Astrocyte (in vitro differentiated cells and primary cell): ENCODE measurements at regions not wholly inside any gene's neighbourhood (a gene's known extent, or its start where the extent isn't known, plus 50 kb on each side); places are given as distances from the start of the nearest gene placed in this dataset.

Experiments used
- DNase-seq: peaks from one replicate; pipeline ENCODE4 v3.0.0-alpha.2; 2010; ENCODE audit warnings: low read depth
- FAIRE-seq: peaks from 2 replicates; lab custom pipeline; 2011; peaks lifted over from hg19 to GRCh38; lab: Jason Lieb, UNC
- H2AFZ ChIP-seq: 2 replicates; pipeline ENCODE4 v1.6.0; 2012; ENCODE audit warnings: low read depth, low read length, inconsistent platforms
- H3K27ac ChIP-seq: 2 replicates; pipeline ENCODE4 v1.5.1; 2011; ENCODE audit warnings: low read depth, low read length, inconsistent platforms
- H3K27me3 ChIP-seq: 2 replicates; pipeline ENCODE4 v1.6.0; 2011; ENCODE audit warnings: low read length, inconsistent platforms; ENCODE audit not compliant: insufficient read depth
- H3K36me3 ChIP-seq: 2 replicates; pipeline ENCODE4 v1.5.1; 2011; ENCODE audit warnings: low read length, inconsistent platforms; ENCODE audit not compliant: insufficient read depth
- H3K4me1 ChIP-seq: 2 replicates; pipeline ENCODE4 v1.5.1; 2011; ENCODE audit warnings: low read length, inconsistent platforms; ENCODE audit not compliant: insufficient read depth
- H3K4me2 ChIP-seq: 2 replicates; pipeline ENCODE4 v1.6.0; 2012; ENCODE audit warnings: low read length, inconsistent platforms
- H3K4me3 ChIP-seq: 2 replicates; pipeline ENCODE4 v1.5.1; 2011; ENCODE audit warnings: low read depth, mild to moderate bottlenecking, low read length, inconsistent platforms; ENCODE audit not compliant: insufficient read depth
- H3K79me2 ChIP-seq: 2 replicates; pipeline ENCODE4 v1.6.0; 2012; ENCODE audit warnings: mild to moderate bottlenecking, low read length, inconsistent platforms; ENCODE audit not compliant: insufficient read depth
- H3K9ac ChIP-seq: 2 replicates; pipeline ENCODE4 v1.6.0; 2012; ENCODE audit warnings: mild to moderate bottlenecking, low read length, inconsistent platforms
- H3K9me3 ChIP-seq: 2 replicates; pipeline ENCODE4 v1.5.1; 2012; ENCODE audit warnings: low read depth, mild to moderate bottlenecking, low read length, inconsistent platforms; ENCODE audit not compliant: insufficient read depth
- H4K20me1 ChIP-seq: 2 replicates; pipeline ENCODE4 v1.6.0; 2012; ENCODE audit warnings: low read length, inconsistent platforms; ENCODE audit not compliant: insufficient read depth
- H3K27ac Mint-ChIP-seq: one replicate; pipeline ENCODE4 v1.8.0; 2021; ENCODE audit warnings: mild to moderate bottlenecking, mixed read lengths; ENCODE audit not compliant: unreplicated experiment
- H3K27me3 Mint-ChIP-seq: one replicate; pipeline ENCODE4 v1.8.0; 2021; ENCODE audit warnings: low read depth, mixed read lengths; ENCODE audit not compliant: unreplicated experiment
- H3K36me3 Mint-ChIP-seq: one replicate; pipeline ENCODE4 v1.8.0; 2021; ENCODE audit warnings: low read depth, mixed read lengths; ENCODE audit not compliant: unreplicated experiment
- H3K4me1 Mint-ChIP-seq: one replicate; pipeline ENCODE4 v1.8.0; 2021; ENCODE audit warnings: low read depth, mixed read lengths; ENCODE audit not compliant: unreplicated experiment
- H3K4me3 Mint-ChIP-seq: one replicate; pipeline ENCODE4 v1.8.0; 2021; ENCODE audit warnings: mild to moderate bottlenecking, moderate library complexity, mixed read lengths; ENCODE audit not compliant: unreplicated experiment
- H3K9me3 Mint-ChIP-seq: one replicate; pipeline ENCODE4 v1.8.0; 2021; ENCODE audit warnings: mild to moderate bottlenecking, mixed read lengths; ENCODE audit not compliant: unreplicated experiment
- EZH2 ChIP-seq: IDR thresholded peaks from 2 replicates; pipeline ENCODE4 v1.6.1; 2012; ENCODE audit warnings: mild to moderate bottlenecking, low read length, inconsistent platforms; ENCODE audit not compliant: insufficient read depth
- TF ChIP-seq, protein P1 (sequence below): IDR thresholded peaks from 2 replicates; pipeline ENCODE4 v1.5.1; 2011; ENCODE audit warnings: low read depth, mild to moderate bottlenecking, inconsistent platforms, low read length, moderate library complexity; ENCODE audit not compliant: insufficient read depth

DNA sequence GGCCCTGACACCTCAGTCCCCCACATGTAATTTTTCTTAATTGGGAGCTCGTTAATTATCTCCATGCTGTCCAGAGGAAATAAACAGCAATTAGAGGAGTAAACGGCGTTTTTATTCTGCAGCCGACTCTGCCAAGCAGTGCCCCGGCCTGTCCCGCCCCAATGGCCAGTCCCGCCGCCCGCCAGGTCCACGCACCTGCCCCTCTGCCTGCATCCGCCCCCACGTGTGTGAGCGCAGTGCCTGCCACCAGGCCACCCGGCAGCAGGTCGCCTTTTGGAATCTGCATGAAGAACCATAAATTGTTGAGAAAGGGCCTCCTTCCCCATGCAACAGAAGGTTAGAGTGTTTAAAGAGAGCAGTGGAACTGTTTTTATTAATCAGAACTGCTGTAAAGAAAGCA is 87.5 kb upstream of the LINGO1 start:
- H3K27me3 Mint-ChIP-seq = peaks cover 36% of the 10 kb centered on the region
- Histone ChIP-seq H2AFZ (no peak overlapping the region), H3K4me2 (no peak overlapping the region), H3K9me3 (no peaks in the 10 kb centered on the region), H3K4me1 (no peaks in the 10 kb centered on the region), H3K79me2 (no peaks in the 10 kb centered on the region), H3K4me3 (no peak overlapping the region), H3K36me3 (no peaks in the 10 kb centered on the region), H4K20me1 (no peaks in the 10 kb centered on the region), H3K27ac (no peak overlapping the region), H3K27me3 (no peaks in the 10 kb centered on the region), H3K9ac (no peak overlapping the region)
- no peak for TF ChIP-seq EZH2
- TF ChIP-seq, protein P1, sequence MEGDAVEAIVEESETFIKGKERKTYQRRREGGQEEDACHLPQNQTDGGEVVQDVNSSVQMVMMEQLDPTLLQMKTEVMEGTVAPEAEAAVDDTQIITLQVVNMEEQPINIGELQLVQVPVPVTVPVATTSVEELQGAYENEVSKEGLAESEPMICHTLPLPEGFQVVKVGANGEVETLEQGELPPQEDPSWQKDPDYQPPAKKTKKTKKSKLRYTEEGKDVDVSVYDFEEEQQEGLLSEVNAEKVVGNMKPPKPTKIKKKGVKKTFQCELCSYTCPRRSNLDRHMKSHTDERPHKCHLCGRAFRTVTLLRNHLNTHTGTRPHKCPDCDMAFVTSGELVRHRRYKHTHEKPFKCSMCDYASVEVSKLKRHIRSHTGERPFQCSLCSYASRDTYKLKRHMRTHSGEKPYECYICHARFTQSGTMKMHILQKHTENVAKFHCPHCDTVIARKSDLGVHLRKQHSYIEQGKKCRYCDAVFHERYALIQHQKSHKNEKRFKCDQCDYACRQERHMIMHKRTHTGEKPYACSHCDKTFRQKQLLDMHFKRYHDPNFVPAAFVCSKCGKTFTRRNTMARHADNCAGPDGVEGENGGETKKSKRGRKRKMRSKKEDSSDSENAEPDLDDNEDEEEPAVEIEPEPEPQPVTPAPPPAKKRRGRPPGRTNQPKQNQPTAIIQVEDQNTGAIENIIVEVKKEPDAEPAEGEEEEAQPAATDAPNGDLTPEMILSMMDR = no peak
- H3K4me3 Mint-ChIP-seq = no peak overlapping the region
- FAIRE-seq = no peak
- no peaks in the 10 kb centered on the region for H3K9me3 Mint-ChIP-seq
- no peak for DNase-seq
- H3K36me3 Mint-ChIP-seq = no peaks in the 10 kb centered on the region
- H3K27ac Mint-ChIP-seq = no peak overlapping the region
- peaks cover 3% of the 10 kb centered on the region for H3K4me1 Mint-ChIP-seq

DNA sequence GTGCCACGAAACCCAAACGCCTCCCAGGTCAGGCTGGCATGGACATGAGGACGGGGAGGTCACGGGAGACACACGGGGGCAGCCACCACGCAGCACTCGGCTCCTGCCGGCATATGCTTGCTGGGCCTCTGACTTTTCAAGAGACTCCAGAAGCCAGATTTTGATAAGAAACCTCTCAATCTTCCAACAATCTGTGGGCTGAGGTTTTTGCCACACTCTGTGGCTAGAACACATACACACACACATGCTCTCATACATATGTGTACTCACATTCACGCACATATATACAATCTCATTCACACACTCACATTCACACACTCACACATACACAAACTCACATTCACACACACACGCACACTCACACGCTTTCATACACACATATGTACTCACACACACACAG is 86.7 kb upstream of the LINGO1 start:
- Histone ChIP-seq H4K20me1 (no peaks in the 10 kb centered on the region), H2AFZ (no peak overlapping the region), H3K4me2 (no peak overlapping the region), H3K9me3 (no peaks in the 10 kb centered on the region), H3K27me3 (no peaks in the 10 kb centered on the region), H3K79me2 (no peaks in the 10 kb centered on the region), H3K9ac (no peak overlapping the region), H3K36me3 (no peaks in the 10 kb centered on the region), H3K4me1 (no peaks in the 10 kb centered on the region), H3K27ac (no peak overlapping the region), H3K4me3 (no peak overlapping the region)
- Mint-ChIP-seq H3K9me3 (no peaks in the 10 kb centered on the region), H3K27ac (no peak overlapping the region), H3K4me3 (no peak overlapping the region), H3K36me3 (no peaks in the 10 kb centered on the region), H3K4me1 (peaks cover 6% of the 10 kb centered on the region), H3K27me3 (peaks cover 36% of the 10 kb centered on the region)
- DNase-seq (no peak), FAIRE-seq (no peak)
- TF ChIP-seq, protein P1 = no peak
- no peak for TF ChIP-seq EZH2

DNA sequence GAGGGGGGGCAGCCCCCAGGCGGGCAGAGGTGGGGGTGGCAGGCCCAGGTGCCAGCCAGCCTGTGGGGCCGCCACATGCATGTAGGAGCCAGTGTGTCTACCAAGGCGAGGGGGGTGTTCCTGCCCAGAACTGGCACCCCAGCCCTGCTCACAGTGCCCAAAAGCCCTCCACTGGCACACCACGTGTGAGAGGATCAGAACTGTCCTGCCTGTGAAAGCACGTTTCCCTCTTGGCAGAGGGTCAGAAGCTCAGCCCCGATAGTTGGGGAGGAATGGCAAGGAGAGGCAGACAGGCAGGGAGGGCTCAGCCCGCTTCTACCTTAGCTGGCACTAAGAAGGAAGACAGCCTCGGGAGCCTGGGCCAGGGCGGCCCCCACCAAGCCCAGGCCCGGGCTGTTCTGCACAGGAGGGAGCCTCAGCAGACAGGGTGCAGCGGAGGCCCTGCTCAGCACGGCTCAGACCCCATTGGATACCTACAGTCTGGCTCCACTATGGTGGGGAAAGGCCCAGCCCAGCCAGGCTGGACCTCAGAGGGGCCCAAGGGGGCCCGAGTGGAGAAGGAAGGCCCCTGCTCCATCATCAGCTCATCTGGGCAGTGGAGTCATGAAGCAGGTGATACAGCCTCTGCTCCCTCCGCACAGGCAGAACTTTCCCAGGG is 84.8 kb upstream of the LINGO1 start:
- no peak overlapping the region for H3K27ac ChIP-seq
- H3K36me3 ChIP-seq = no peaks in the 10 kb centered on the region
- DNase-seq (no peak), FAIRE-seq (no peak)
- H3K27ac Mint-ChIP-seq = no peak overlapping the region
- H2AFZ ChIP-seq = no peak overlapping the region
- TF ChIP-seq, protein P1 = no peak
- TF ChIP-seq EZH2 = no peak
- H3K4me2 ChIP-seq = no peak overlapping the region
- H3K27me3 Mint-ChIP-seq = peaks cover 42% of the 10 kb centered on the region
- H3K4me3 ChIP-seq = no peak overlapping the region
- no peaks in the 10 kb centered on the region for H3K79me2 ChIP-seq
- H3K4me1 Mint-ChIP-seq = peaks cover 8% of the 10 kb centered on the region
- H3K36me3 Mint-ChIP-seq = no peaks in the 10 kb centered on the region
- H3K9me3 Mint-ChIP-seq = no peaks in the 10 kb centered on the region
- H3K4me1 ChIP-seq = no peaks in the 10 kb centered on the region
- no peaks in the 10 kb centered on the region for H3K27me3 ChIP-seq
- H3K9ac ChIP-seq = no peak overlapping the region
- no peaks in the 10 kb centered on the region for H4K20me1 ChIP-seq
- no peak overlapping the region for H3K4me3 Mint-ChIP-seq
- no peaks in the 10 kb centered on the region for H3K9me3 ChIP-seq
